SH-SY5Y (cell line): ENCODE measurements at regions not wholly inside any gene's neighbourhood (a gene's known extent, or its start where the extent isn't known, plus 50 kb on each side); places are given as distances from the start of the nearest gene placed in this dataset.
A peak's percentile ranks its signal among the peaks of the same experiment; 100 is the strongest.

Experiments used
- GATA2 ChIP-seq: IDR thresholded peaks from 2 replicates; pipeline ENCODE4 v1.6.1; 2011; ENCODE audit warnings: mild to moderate bottlenecking, low read depth, low read length
- GATA3 ChIP-seq: IDR thresholded peaks from 2 replicates; pipeline ENCODE4 v1.6.1; 2011; ENCODE audit warnings: low read depth, mild to moderate bottlenecking, low read length, moderate library complexity

GRCh38 chr9:82572146-82572545 is 490.8 kb downstream of the RASEF start:
- TF ChIP-seq GATA2 = no peak
- TF ChIP-seq GATA3 = no peak

DNA sequence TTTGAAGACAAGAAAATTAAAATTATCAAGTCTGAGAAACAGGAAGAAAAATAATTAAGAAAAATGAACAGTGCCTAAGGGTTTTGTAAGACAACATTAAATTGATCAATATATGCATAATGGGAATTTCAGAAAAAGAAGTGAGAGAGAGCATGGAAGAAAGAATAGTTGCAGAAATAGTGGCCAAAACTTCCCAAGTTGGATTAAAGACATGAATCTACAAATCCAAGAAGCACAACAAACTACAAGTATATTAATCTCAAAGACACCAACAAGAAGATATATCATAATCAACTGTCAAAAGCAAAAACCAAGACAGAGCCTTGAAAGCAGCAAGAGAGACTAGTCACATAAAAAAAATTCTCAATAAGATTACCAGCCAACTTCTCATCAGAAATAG is 488.0 kb downstream of the RASEF start:
- TF ChIP-seq GATA2 (no peak), GATA3 (no peak)

- TF ChIP-seq GATA3 (no peak), GATA2 (no peak)
These were observed 482.0 kb downstream of the RASEF start for GRCh38 chr9:82580921-82581320.

- TF ChIP-seq GATA3 = no peak
- TF ChIP-seq GATA2 = no peak
These were observed 481.4 kb downstream of the RASEF start for GRCh38 chr9:82581516-82581915.

- no peak for TF ChIP-seq GATA3
- no peak for TF ChIP-seq GATA2
These were observed 481.0 kb downstream of the RASEF start for GRCh38 chr9:82581935-82582334.

GRCh38 chr9:82582693-82583092 is 480.2 kb downstream of the RASEF start:
- no peak for TF ChIP-seq GATA2
- TF ChIP-seq GATA3 = no peak

- TF ChIP-seq GATA3 (no peak), GATA2 (no peak)
These were observed 479.4 kb downstream of the RASEF start for GRCh38 chr9:82583524-82583923.

DNA sequence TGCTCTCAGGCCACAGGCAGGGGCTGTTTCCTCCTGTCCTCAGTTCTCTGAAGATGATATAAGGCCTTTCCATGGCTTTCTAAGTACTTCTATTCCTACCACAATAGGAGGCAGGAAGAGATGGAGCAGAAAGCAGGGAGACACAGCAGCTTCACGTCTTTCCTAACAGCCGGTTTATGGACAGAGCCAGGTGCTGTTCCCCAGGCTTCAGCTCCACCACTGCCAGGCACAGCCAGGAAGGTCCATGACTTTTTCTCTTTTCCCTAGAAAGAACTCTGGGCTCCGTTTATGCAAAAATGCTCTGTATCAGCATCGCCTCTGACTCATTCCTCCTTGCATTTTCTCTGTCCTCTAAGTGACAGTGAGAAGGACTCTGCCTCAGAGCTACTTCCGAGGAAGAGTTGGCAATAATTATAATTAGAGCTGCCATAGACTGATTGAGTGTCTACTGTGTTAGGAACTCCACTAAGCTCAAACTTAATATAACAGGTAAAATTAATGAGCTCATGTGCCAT is 478.5 kb downstream of the RASEF start:
- no peak for TF ChIP-seq GATA3
- no peak for TF ChIP-seq GATA2

DNA sequence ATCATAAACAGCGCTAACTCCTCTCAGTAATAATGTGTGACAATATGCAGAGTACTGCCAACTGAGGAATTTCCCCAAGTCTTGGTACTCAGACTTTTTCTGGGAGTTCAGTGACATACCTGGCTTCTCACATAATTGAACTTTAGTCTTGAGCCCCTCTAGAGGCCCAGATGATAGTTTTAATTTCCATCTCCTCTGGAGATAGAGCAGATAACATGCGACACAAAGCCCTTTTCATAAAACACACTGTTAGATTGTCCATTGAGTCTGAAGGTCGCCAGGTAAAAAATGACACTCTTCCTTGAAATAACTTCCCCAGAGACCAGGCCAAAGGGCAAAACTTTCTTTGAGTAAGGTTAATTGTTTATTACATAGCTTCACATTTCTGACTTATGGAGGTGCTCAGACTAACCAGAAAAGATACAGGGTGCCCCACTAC is 476.0 kb downstream of the RASEF start:
- TF ChIP-seq GATA2 (no peak), GATA3 (no peak)

DNA sequence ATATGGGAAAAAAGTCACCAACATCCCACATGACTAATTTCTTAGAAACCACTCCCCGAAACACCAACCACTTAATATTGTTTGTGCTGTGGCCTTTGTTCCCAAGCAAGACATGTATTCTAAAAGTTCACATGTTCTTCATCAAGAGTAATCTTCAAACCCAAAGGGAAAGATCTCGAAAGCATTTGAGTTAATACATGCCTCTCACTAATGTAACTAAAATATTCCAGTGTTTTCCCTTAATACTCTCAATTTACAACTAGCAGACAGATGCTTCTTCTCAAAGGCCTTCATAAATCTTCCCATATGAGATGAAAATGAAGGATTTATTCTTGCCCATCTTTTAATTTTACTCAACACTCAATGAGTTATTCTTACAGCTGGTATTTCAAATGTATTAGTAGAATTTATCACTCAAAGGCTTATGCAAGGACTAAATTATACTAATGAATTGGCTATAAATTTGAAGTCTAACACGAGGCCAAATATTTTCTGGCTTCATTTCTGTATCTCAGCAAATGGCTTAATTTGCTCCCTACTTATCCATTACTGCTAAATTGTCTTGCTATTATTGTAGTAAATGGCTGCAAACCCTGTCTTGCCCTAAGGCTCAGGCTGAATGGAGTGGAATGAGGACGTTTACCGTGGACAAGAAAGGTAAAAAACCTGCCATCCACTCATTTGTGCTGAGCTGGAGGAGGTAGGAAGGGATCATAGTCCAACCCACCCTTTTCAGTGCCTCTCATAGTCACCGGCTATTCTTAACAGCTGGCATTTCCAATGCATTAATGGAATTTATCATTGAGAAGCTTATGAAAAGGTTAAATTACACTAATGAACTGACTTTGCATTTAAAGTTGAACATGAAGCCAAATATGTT is 474.4 kb downstream of the RASEF start:
- no peak for TF ChIP-seq GATA2

DNA sequence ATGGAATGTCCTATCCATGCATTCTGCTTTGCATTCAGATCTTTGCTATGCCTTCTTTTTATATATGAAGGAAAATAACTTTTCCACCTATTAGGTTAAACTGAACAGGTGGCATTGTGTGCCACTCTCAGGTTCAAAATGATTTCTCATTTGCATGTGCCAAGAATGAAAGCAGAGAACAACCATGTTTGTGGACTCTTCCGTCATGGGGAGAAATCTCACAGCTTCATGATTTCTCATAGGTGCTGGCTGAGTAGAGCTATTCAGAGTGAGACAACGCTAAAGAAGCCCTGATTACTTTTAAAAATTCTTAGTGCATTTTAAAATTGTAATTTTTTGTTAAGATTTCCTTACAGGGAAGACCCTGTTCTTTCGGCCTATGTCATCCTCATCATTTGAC is 472.1 kb downstream of the RASEF start:
- TF ChIP-seq GATA2 (no peak), GATA3 (no peak)

DNA sequence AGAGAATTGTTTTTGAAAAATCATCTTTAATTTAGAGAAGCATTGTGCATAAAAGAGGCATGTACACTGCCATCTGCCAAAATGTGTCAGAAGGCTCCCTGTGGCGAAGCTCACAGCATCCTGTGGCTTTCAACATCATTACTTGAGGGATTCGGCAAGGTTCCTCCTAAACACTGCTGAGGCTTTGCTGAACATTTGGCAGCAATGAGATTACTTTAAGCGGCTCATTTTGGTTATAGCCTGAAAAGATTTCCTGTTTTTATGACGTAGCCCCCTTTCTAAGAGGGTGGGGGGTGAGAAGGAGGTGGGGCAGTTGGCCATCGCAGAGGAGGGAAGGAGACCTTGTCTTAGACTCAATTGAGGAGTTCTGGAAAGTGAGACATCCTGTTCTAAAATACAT is 469.4 kb downstream of the RASEF start:
- TF ChIP-seq GATA2 = no peak
- no peak for TF ChIP-seq GATA3

- TF ChIP-seq GATA3 (no peak), GATA2 (no peak)
These were observed 465.4 kb downstream of the RASEF start for GRCh38 chr9:82597241-82598203.

DNA sequence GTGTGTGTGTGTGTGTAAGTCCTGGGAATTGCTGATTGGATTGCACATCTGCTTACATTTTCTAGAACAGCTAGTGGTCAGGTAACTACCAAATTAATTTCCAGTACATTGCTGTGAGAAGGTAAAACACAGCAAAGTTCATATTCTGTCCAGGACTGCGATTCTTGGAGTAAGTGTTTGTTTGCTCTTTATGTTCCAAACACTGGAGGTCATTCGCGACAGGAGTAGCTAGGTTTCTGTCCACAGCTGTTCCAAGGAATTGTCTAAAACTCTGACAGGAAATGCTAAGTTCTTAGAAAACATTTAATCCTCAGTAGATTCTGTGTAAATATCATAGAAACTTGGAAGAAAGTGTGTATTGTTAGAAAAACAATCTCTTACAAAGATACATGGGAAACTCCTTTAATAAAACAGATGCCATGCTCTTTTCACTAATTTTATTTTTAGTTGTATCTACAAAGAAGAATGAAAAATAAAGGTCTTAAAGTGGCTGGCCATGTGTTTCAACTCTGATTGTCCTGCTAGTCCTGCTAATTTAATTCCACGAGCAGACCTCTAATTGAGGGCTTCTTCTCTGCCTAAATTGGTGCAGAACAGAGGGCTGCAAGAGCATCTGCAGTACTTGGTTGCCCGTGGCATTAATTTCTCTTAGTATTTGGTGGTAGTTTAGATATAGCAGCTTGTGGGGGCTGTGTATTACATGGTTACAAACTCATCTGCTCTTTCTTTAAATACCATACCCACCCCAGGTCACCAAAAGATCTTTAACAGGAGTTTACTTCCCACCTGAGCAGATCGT is 464.5 kb downstream of the RASEF start:
- TF ChIP-seq GATA3 (no peak), GATA2 (peak; percentile 38; the same call in 1 of the 2 replicates)
